ENCODE measurements at regions not wholly inside any gene's neighbourhood (a gene's known extent, or its start where the extent isn't known, plus 50 kb on each side); places are given as distances from the start of the nearest gene placed in this dataset.
A peak's percentile ranks its signal among the peaks of the same experiment; 100 is the strongest.

DNA sequence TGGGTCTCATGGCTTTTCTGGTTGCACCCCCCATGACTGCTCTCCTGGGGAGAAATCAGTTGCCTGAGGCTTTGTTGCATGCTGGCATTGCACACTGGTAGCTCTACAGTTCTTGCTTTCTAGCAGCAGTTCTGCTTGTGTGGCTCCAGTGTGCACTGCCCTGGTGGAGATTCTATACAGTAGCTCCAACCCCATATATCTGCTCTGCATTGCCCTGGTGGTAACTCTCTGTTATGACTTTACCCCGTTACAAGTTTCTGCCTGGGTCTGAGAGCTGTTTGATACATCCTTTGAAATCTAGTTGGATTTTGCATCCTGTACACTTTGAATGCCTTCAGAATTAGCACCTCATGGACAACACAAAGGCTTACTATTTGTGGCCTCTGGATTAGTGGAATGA, 241.4 kb upstream of the EPHA5 start:
- H3K4me2 ChIP-seq (ENCODE audit: low read depth, low read length, poor library complexity, severe bottlenecking), result no peak overlapping the region
- H2AFZ ChIP-seq (ENCODE audit: low read length), result no peak overlapping the region
- no peaks in the 10 kb centered on the region for H3K36me3 ChIP-seq (ENCODE audit: insufficient read depth, low read length)
- no peaks in the 10 kb centered on the region for H3K27me3 ChIP-seq (ENCODE audit: insufficient read depth, low read length, poor library complexity, severe bottlenecking)
- H3K9me3 ChIP-seq (ENCODE audit: insufficient read depth, low read depth, low read length), result no peaks in the 10 kb centered on the region
- H3F3A ChIP-seq (ENCODE audit: low read depth), result no peaks in the 10 kb centered on the region
- H3K4me3 ChIP-seq (ENCODE audit: low read length, poor library complexity, severe bottlenecking), result no peak overlapping the region
- H3K9ac ChIP-seq (ENCODE audit: low read depth, low read length, poor library complexity, severe bottlenecking), result no peak overlapping the region
- H3K4me1 ChIP-seq (ENCODE audit: insufficient read depth, low read length, poor library complexity, severe bottlenecking), result no peaks in the 10 kb centered on the region
- H3K79me2 ChIP-seq (ENCODE audit: insufficient read depth, low read length), result no peaks in the 10 kb centered on the region
- TF ChIP-seq EZH2phosphoT487 (IDR thresholded peaks at IDR 0.05; ENCODE audit: borderline replicate concordance), result no peak
- TF ChIP-seq, protein P1, sequence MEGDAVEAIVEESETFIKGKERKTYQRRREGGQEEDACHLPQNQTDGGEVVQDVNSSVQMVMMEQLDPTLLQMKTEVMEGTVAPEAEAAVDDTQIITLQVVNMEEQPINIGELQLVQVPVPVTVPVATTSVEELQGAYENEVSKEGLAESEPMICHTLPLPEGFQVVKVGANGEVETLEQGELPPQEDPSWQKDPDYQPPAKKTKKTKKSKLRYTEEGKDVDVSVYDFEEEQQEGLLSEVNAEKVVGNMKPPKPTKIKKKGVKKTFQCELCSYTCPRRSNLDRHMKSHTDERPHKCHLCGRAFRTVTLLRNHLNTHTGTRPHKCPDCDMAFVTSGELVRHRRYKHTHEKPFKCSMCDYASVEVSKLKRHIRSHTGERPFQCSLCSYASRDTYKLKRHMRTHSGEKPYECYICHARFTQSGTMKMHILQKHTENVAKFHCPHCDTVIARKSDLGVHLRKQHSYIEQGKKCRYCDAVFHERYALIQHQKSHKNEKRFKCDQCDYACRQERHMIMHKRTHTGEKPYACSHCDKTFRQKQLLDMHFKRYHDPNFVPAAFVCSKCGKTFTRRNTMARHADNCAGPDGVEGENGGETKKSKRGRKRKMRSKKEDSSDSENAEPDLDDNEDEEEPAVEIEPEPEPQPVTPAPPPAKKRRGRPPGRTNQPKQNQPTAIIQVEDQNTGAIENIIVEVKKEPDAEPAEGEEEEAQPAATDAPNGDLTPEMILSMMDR (conservative IDR thresholded peaks at IDR 0.05; ENCODE audit: low read length), result no peak
- H4K20me1 ChIP-seq (ENCODE audit: insufficient read depth, low read length, poor library complexity, severe bottlenecking), result no peaks in the 10 kb centered on the region
- H3K9me2 ChIP-seq (replicated peaks; ENCODE audit: low read depth, low read length), result no peaks in the 10 kb centered on the region

GRCh38 chr4:65893957-65894755, 223.9 kb upstream of the EPHA5 start:
- no peak for TF ChIP-seq EZH2phosphoT487 (IDR thresholded peaks at IDR 0.05; ENCODE audit: borderline replicate concordance)
- TF ChIP-seq, protein P1 (conservative IDR thresholded peaks at IDR 0.05; ENCODE audit: low read length), result no peak
- no peak overlapping the region for H3K9ac ChIP-seq (ENCODE audit: low read depth, low read length, poor library complexity, severe bottlenecking)
- no peaks in the 10 kb centered on the region for H4K20me1 ChIP-seq (ENCODE audit: insufficient read depth, low read length, poor library complexity, severe bottlenecking)
- H3K4me2 ChIP-seq (ENCODE audit: low read depth, low read length, poor library complexity, severe bottlenecking), result no peak overlapping the region
- no peaks in the 10 kb centered on the region for H3K9me3 ChIP-seq (ENCODE audit: insufficient read depth, low read depth, low read length)
- no peaks in the 10 kb centered on the region for H3K4me1 ChIP-seq (ENCODE audit: insufficient read depth, low read length, poor library complexity, severe bottlenecking)
- no peaks in the 10 kb centered on the region for H3K9me2 ChIP-seq (replicated peaks; ENCODE audit: low read depth, low read length)
- H3F3A ChIP-seq (ENCODE audit: low read depth), result no peaks in the 10 kb centered on the region
- no peaks in the 10 kb centered on the region for H3K27me3 ChIP-seq (ENCODE audit: insufficient read depth, low read length, poor library complexity, severe bottlenecking)
- H3K79me2 ChIP-seq (ENCODE audit: insufficient read depth, low read length), result no peaks in the 10 kb centered on the region
- H2AFZ ChIP-seq (ENCODE audit: low read length), result 0 out of 2 replicates have a peak overlapping the region, but pooled peaks have one; percentile 34
- no peak overlapping the region for H3K4me3 ChIP-seq (ENCODE audit: low read length, poor library complexity, severe bottlenecking)
- H3K36me3 ChIP-seq (ENCODE audit: insufficient read depth, low read length), result no peaks in the 10 kb centered on the region

GRCh38 chr4:65893271-65893670, 223.0 kb upstream of the EPHA5 start:
- H3K4me2 ChIP-seq (ENCODE audit: low read depth, low read length, poor library complexity, severe bottlenecking), result no peak overlapping the region
- TF ChIP-seq EZH2phosphoT487 (IDR thresholded peaks at IDR 0.05; ENCODE audit: borderline replicate concordance), result no peak
- TF ChIP-seq, protein P1 (conservative IDR thresholded peaks at IDR 0.05; ENCODE audit: low read length), result no peak
- no peaks in the 10 kb centered on the region for H3K27me3 ChIP-seq (ENCODE audit: insufficient read depth, low read length, poor library complexity, severe bottlenecking)
- H3K9me3 ChIP-seq (ENCODE audit: insufficient read depth, low read depth, low read length), result no peaks in the 10 kb centered on the region
- no peaks in the 10 kb centered on the region for H4K20me1 ChIP-seq (ENCODE audit: insufficient read depth, low read length, poor library complexity, severe bottlenecking)
- peak overlapping the region; percentile 36; the same call in 1 of the 2 replicates for H2AFZ ChIP-seq (ENCODE audit: low read length)
- no peaks in the 10 kb centered on the region for H3K4me1 ChIP-seq (ENCODE audit: insufficient read depth, low read length, poor library complexity, severe bottlenecking)
- no peaks in the 10 kb centered on the region for H3F3A ChIP-seq (ENCODE audit: low read depth)
- no peak overlapping the region for H3K9ac ChIP-seq (ENCODE audit: low read depth, low read length, poor library complexity, severe bottlenecking)
- H3K79me2 ChIP-seq (ENCODE audit: insufficient read depth, low read length), result no peaks in the 10 kb centered on the region
- H3K9me2 ChIP-seq (replicated peaks; ENCODE audit: low read depth, low read length), result no peaks in the 10 kb centered on the region
- no peak overlapping the region for H3K4me3 ChIP-seq (ENCODE audit: low read length, poor library complexity, severe bottlenecking)
- no peaks in the 10 kb centered on the region for H3K36me3 ChIP-seq (ENCODE audit: insufficient read depth, low read length)
